ENCODE measurements at regions not wholly inside any gene's neighbourhood (a gene's known extent, or its start where the extent isn't known, plus 50 kb on each side); places are given as distances from the start of the nearest gene placed in this dataset.
"Not testable (repeated sequence)": the region's sequence is repeated elsewhere in the genome, so short reads cannot be mapped to it uniquely, and the experiment has no call there.

- no peak for ATAC-seq (ENCODE audit: low FRiP score)
- Histone ChIP-seq H3K9me3 (ENCODE audit: control insufficient read depth, low read length) (no peaks in the 10 kb centered on the region), H3K4me1 (ENCODE audit: control insufficient read depth in 1 of 2, insufficient read depth in 2 of 2, low read length in 2 of 2) (no peaks in the 10 kb centered on the region), H3K27ac (ENCODE audit: low read depth in 1 of 2, low read length in 2 of 2) (no peak overlapping the region), H3K4me3 (ENCODE audit: low read length in 2 of 2) (no peak overlapping the region), H3K27me3 (ENCODE audit: control insufficient read depth in 1 of 2, insufficient read depth in 2 of 2, low read length in 1 of 2) (no peaks in the 10 kb centered on the region), H3K36me3 (ENCODE audit: control insufficient read depth in 1 of 2, insufficient read depth in 2 of 2, low read length in 1 of 2) (no peaks in the 10 kb centered on the region)
- intact Hi-C loops (cut with DNase I): no loop called here
- DNase-seq: no peak
- WGBS, 2 donors: 70 to 85% methylated on average over 1 of the region's 1 CpG
These were observed 124.3 kb upstream of the AADAT start for GRCh38 chr4:170214101-170214500.

DNA sequence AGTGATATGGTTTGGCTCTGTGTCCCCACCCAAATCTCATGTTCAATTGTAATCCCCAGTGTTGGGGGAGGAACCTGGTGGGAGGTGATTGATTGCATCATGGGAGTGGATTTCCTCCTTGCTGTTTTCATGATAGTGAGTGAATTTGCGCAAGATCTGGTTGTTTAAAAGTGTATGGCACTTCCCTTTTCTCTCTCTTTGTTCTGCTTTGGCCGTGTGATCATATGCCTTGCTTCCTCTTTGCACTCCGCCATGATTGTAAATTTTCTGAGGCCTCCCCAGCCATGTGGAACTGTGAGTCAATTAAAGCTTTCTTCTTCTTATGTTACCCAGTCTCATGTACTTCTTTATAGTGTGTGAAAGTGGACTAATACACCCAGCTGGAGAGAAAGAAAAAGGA, 113.0 kb upstream of the AADAT start:
- ATAC-seq (ENCODE audit: low FRiP score) (no peak), DNase-seq (no peak)
- Histone ChIP-seq H3K4me1 (ENCODE audit: control insufficient read depth in 1 of 2, insufficient read depth in 2 of 2, low read length in 2 of 2) (no peaks in the 10 kb centered on the region), H3K9me3 (ENCODE audit: control insufficient read depth, low read length) (no peaks in the 10 kb centered on the region), H3K27ac (ENCODE audit: low read depth in 1 of 2, low read length in 2 of 2) (no peak overlapping the region), H3K36me3 (ENCODE audit: control insufficient read depth in 1 of 2, insufficient read depth in 2 of 2, low read length in 1 of 2) (no peaks in the 10 kb centered on the region), H3K27me3 (ENCODE audit: control insufficient read depth in 1 of 2, insufficient read depth in 2 of 2, low read length in 1 of 2) (no peaks in the 10 kb centered on the region), H3K4me3 (ENCODE audit: low read length in 2 of 2) (no peak overlapping the region)
- intact Hi-C loops (cut with DNase I): no loop called here
- WGBS, 2 donors: 84 to 87% methylated on average over 3 of the region's 3 CpGs

DNA sequence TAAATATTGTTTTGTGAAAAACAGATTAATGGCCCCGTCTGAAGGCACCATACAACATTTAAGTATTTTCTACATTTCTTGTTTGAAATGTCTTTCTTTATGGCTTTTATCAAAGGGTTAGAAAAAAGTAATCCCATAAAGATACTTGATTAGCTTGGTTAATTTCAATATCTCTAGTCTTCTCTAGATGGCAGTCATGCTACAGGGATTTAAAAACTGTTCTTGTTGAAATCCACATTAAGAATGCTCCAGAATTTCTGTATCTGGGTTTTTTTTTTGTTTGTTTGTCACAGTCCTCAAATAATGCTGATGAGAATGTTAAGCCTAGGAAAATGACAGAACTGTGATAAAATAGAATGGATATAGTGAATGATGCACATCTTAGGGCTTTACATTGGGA, 109.0 kb upstream of the AADAT start:
- 63 to 73% methylated on average over 1 of the region's 1 CpG for WGBS, 2 donors
- no peaks in the 10 kb centered on the region for H3K9me3 ChIP-seq (ENCODE audit: control insufficient read depth, low read length)
- no peak for DNase-seq
- H3K4me1 ChIP-seq (ENCODE audit: control insufficient read depth in 1 of 2, insufficient read depth in 2 of 2, low read length in 2 of 2): no peaks in the 10 kb centered on the region
- ATAC-seq (ENCODE audit: low FRiP score): no peak
- no peak overlapping the region for H3K27ac ChIP-seq (ENCODE audit: low read depth in 1 of 2, low read length in 2 of 2)
- intact Hi-C loops (cut with DNase I): no loop called here
- no peak overlapping the region for H3K4me3 ChIP-seq (ENCODE audit: low read length in 2 of 2)
- H3K36me3 ChIP-seq (ENCODE audit: control insufficient read depth in 1 of 2, insufficient read depth in 2 of 2, low read length in 1 of 2): no peaks in the 10 kb centered on the region
- H3K27me3 ChIP-seq (ENCODE audit: control insufficient read depth in 1 of 2, insufficient read depth in 2 of 2, low read length in 1 of 2): no peaks in the 10 kb centered on the region

DNA sequence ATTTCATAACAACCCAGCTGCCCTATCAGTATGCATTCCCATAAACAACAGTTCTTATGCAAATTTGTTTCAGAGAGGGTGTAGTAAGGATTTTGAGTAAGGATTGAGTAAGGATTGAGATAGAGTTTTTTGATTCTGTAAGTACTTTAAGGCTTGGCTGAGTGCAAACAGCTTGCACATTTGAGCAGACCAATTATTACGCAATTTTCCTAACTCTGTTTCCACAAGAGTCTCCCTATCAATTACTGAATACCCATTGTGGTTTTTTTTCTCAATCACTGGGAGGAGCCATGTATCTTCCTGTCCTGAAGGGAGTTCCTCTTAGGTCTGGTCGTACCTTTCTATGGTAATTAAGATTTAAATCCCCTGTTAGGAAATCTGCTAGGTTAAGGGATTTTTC, 105.0 kb upstream of the AADAT start:
- WGBS, 2 donors: 69 to 72% methylated on average over 2 of the region's 2 CpGs
- ATAC-seq (ENCODE audit: low FRiP score); H3K27ac ChIP-seq (ENCODE audit: low read depth in 1 of 2, low read length in 2 of 2); H3K4me1 ChIP-seq (ENCODE audit: control insufficient read depth in 1 of 2, insufficient read depth in 2 of 2, low read length in 2 of 2); H3K27me3 ChIP-seq (ENCODE audit: control insufficient read depth in 1 of 2, insufficient read depth in 2 of 2, low read length in 1 of 2); H3K36me3 ChIP-seq (ENCODE audit: control insufficient read depth in 1 of 2, insufficient read depth in 2 of 2, low read length in 1 of 2); H3K4me3 ChIP-seq (ENCODE audit: low read length in 2 of 2); intact Hi-C loops (cut with DNase I); DNase-seq; H3K9me3 ChIP-seq (ENCODE audit: control insufficient read depth, low read length): not testable (repeated sequence)

- no peak for DNase-seq
- ATAC-seq (ENCODE audit: low FRiP score): no peak
- H3K4me1 ChIP-seq (ENCODE audit: control insufficient read depth in 1 of 2, insufficient read depth in 2 of 2, low read length in 2 of 2): no peaks in the 10 kb centered on the region
These were observed 103.7 kb upstream of the AADAT start for GRCh38 chr4:170193496-170193895.

GRCh38 chr4:170190265-170190664, 100.5 kb upstream of the AADAT start:
- no peaks in the 10 kb centered on the region for H3K4me1 ChIP-seq (ENCODE audit: control insufficient read depth in 1 of 2, insufficient read depth in 2 of 2, low read length in 2 of 2)
- H3K4me3 ChIP-seq (ENCODE audit: low read length in 2 of 2): no peak overlapping the region
- H3K27ac ChIP-seq (ENCODE audit: low read depth in 1 of 2, low read length in 2 of 2): no peak overlapping the region
- 91 to 100% methylated on average over 1 of the region's 1 CpG for WGBS, 2 donors
- DNase-seq (no peak), ATAC-seq (ENCODE audit: low FRiP score) (no peak)
- H3K27me3 ChIP-seq (ENCODE audit: control insufficient read depth in 1 of 2, insufficient read depth in 2 of 2, low read length in 1 of 2): no peaks in the 10 kb centered on the region
- no peaks in the 10 kb centered on the region for H3K36me3 ChIP-seq (ENCODE audit: control insufficient read depth in 1 of 2, insufficient read depth in 2 of 2, low read length in 1 of 2)
- no peaks in the 10 kb centered on the region for H3K9me3 ChIP-seq (ENCODE audit: control insufficient read depth, low read length)
- intact Hi-C loops (cut with DNase I): no loop called here

More at GRCh38 chr4:170193496-170193895, 103.7 kb upstream of the AADAT start:
- Histone ChIP-seq H3K36me3 (ENCODE audit: control insufficient read depth in 1 of 2, insufficient read depth in 2 of 2, low read length in 1 of 2) (no peaks in the 10 kb centered on the region), H3K4me3 (ENCODE audit: low read length in 2 of 2) (no peak overlapping the region), H3K9me3 (ENCODE audit: control insufficient read depth, low read length) (no peaks in the 10 kb centered on the region), H3K27me3 (ENCODE audit: control insufficient read depth in 1 of 2, insufficient read depth in 2 of 2, low read length in 1 of 2) (no peaks in the 10 kb centered on the region), H3K27ac (ENCODE audit: low read depth in 1 of 2, low read length in 2 of 2) (no peak overlapping the region)
- intact Hi-C loops (cut with DNase I): no loop called here
- WGBS, 2 donors: 68 to 70% methylated on average over 6 of the region's 6 CpGs

GRCh38 chr4:170170861-170171260, 81.1 kb upstream of the AADAT start:
- Histone ChIP-seq H3K4me1 (ENCODE audit: control insufficient read depth in 1 of 2, insufficient read depth in 2 of 2, low read length in 2 of 2) (no peaks in the 10 kb centered on the region), H3K4me3 (ENCODE audit: low read length in 2 of 2) (no peak overlapping the region), H3K27ac (ENCODE audit: low read depth in 1 of 2, low read length in 2 of 2) (no peak overlapping the region), H3K36me3 (ENCODE audit: control insufficient read depth in 1 of 2, insufficient read depth in 2 of 2, low read length in 1 of 2) (no peaks in the 10 kb centered on the region), H3K9me3 (ENCODE audit: control insufficient read depth, low read length) (no peaks in the 10 kb centered on the region), H3K27me3 (ENCODE audit: control insufficient read depth in 1 of 2, insufficient read depth in 2 of 2, low read length in 1 of 2) (no peaks in the 10 kb centered on the region)
- DNase-seq (no peak), ATAC-seq (ENCODE audit: low FRiP score) (no peak)
- intact Hi-C loops (cut with DNase I): no loop called here
- whole genome bisulfite sequencing, 2 donors: 55 to 58% methylated on average over 1 of the region's 1 CpG

- ATAC-seq (ENCODE audit: low FRiP score): no peak
- intact Hi-C loops (cut with DNase I): no loop called here
- Histone ChIP-seq H3K4me1 (ENCODE audit: control insufficient read depth in 1 of 2, insufficient read depth in 2 of 2, low read length in 2 of 2) (no peaks in the 10 kb centered on the region), H3K9me3 (ENCODE audit: control insufficient read depth, low read length) (no peaks in the 10 kb centered on the region), H3K27me3 (ENCODE audit: control insufficient read depth in 1 of 2, insufficient read depth in 2 of 2, low read length in 1 of 2) (no peaks in the 10 kb centered on the region), H3K27ac (ENCODE audit: low read depth in 1 of 2, low read length in 2 of 2) (no peak overlapping the region), H3K4me3 (ENCODE audit: low read length in 2 of 2) (no peak overlapping the region), H3K36me3 (ENCODE audit: control insufficient read depth in 1 of 2, insufficient read depth in 2 of 2, low read length in 1 of 2) (no peaks in the 10 kb centered on the region)
- DNase-seq: no peak
- 57 to 73% methylated on average over 3 of the region's 3 CpGs for WGBS, 2 donors
These were observed 79.9 kb upstream of the AADAT start for GRCh38 chr4:170169699-170170098.

DNA sequence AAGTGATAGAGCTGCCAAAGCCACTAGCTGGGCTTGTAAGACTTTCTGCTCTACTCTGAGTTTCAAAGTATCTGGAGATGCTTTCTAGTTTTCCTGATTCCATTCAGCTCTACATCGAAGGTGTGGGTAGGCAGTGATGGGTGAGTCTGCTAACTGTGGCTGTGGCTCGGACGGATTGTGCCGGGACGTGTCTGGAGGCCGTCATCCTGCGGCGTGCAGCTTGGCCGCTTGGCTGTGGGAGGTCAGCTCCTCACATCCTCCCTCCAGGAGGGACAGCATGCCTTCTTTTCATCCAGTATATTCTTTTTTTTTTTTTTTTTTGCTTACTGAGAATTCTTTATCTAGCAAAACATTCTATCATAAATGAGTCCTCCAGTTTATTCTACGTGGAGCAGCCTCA, 77.9 kb upstream of the AADAT start:
- no peaks in the 10 kb centered on the region for H3K4me1 ChIP-seq (ENCODE audit: control insufficient read depth in 1 of 2, insufficient read depth in 2 of 2, low read length in 2 of 2)

More for the DNA sequence above, 77.9 kb upstream of the AADAT start:
- DNase-seq (peak in 1 of 2 donors; percentile 64), ATAC-seq (ENCODE audit: low FRiP score) (no peak)
- no peak overlapping the region for H3K27ac ChIP-seq (ENCODE audit: low read depth in 1 of 2, low read length in 2 of 2)
- H3K27me3 ChIP-seq (ENCODE audit: control insufficient read depth in 1 of 2, insufficient read depth in 2 of 2, low read length in 1 of 2): no peaks in the 10 kb centered on the region
- no peaks in the 10 kb centered on the region for H3K36me3 ChIP-seq (ENCODE audit: control insufficient read depth in 1 of 2, insufficient read depth in 2 of 2, low read length in 1 of 2)
- no peaks in the 10 kb centered on the region for H3K9me3 ChIP-seq (ENCODE audit: control insufficient read depth, low read length)
- no peak overlapping the region for H3K4me3 ChIP-seq (ENCODE audit: low read length in 2 of 2)
- WGBS, 2 donors: 83 to 85% methylated on average over 10 of the region's 10 CpGs
- intact Hi-C loops (cut with DNase I): no loop called here
